HepG2 (cell line): ENCODE measurements at regions not wholly inside any gene's neighbourhood (a gene's known extent, or its start where the extent isn't known, plus 50 kb on each side); places are given as distances from the start of the nearest gene placed in this dataset.

ENCODE experiments used
- ARHGAP35 ChIP-seq: sonication (generic); formaldehyde crosslinking; IDR thresholded peaks from 2 replicates; pipeline ENCODE4 v1.9.0; 2022; ENCODE audit warnings: mild to moderate bottlenecking, inconsistent platforms, moderate library complexity, missing genetic modification reagents, borderline replicate concordance
- DNMT1 ChIP-seq: sonication (generic); formaldehyde crosslinking; IDR thresholded peaks from 2 replicates; pipeline ENCODE4 v1.5.1; 2020; ENCODE audit warnings: mild to moderate bottlenecking, missing genetic modification reagents
- DR1 ChIP-seq: sonication (generic); formaldehyde crosslinking; IDR thresholded peaks from 2 replicates; pipeline ENCODE4 v1.8.0; 2021; ENCODE audit warnings: mild to moderate bottlenecking, missing genetic modification reagents, inconsistent platforms
- EP300 ChIP-seq, 3 experiments: sonication (generic) in 1 of 3; formaldehyde crosslinking in 1 of 3; IDR thresholded peaks; 2 replicates each; pipeline versions ENCODE4 v1.5.1 to v1.6.1; 2011 to 2020; ENCODE audit warnings: low read depth in 2 of 3, low read length in 2 of 3, borderline replicate concordance in 1 of 3, improper control_type of control experiment in 1 of 3, mild to moderate bottlenecking in 1 of 3, missing genetic modification reagents in 1 of 3, moderate library complexity in 1 of 3
- TF ChIP-seq, protein P1 (sequence below): sonication (generic); formaldehyde crosslinking; conservative IDR thresholded peaks from 2 replicates; pipeline ENCODE4 v1.4.0; 2020; ENCODE audit warnings: missing genetic modification reagents

DNA sequence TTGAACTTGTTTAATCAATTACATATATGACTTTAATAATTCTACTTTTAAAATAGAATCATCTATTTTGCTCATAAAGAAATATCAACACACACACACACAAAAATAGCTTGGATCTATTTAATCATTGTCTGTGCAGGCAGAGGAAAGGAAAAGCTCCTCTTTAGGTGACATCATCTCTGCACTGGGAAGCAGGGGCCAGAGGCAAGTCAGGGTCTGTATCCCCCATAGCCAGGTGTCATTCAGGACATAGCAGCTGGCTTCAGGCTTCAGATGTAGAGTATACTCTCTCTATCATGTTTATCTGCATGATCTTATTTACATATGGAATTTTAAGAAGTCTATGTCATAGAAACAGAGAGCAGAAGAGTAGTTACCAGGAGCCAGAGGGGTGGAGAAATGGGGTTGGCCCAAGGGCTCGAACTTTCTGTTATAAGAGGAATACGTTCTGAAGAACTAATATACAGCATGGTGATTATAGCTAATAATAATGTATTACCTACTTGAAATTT is 110.4 kb upstream of the LDB2 start:
- TF ChIP-seq ARHGAP35 (no peak), DNMT1 (CRISPR knock-in tag) (no peak), EP300 (IDR thresholded peaks at IDR 0.05; ENCODE audit: low read depth in 2 of 2, low read length in 2 of 2) (no peak), EP300 (CRISPR knock-in tag; IDR thresholded peaks at IDR 0.05; ENCODE audit: borderline replicate concordance) (no peak), DR1 (no peak)
- TF ChIP-seq, protein P1, sequence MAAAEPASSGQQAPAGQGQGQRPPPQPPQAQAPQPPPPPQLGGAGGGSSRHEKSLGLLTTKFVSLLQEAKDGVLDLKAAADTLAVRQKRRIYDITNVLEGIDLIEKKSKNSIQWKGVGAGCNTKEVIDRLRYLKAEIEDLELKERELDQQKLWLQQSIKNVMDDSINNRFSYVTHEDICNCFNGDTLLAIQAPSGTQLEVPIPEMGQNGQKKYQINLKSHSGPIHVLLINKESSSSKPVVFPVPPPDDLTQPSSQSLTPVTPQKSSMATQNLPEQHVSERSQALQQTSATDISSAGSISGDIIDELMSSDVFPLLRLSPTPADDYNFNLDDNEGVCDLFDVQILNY (CRISPR knock-in tag): no peak
